Posterior vena cava (tissue), 2 donors: ENCODE measurements at regions not wholly inside any gene's neighbourhood (a gene's known extent, or its start where the extent isn't known, plus 50 kb on each side); places are given as distances from the start of the nearest gene placed in this dataset.
"Not testable (repeated sequence)": the region's sequence is repeated elsewhere in the genome, so short reads cannot be mapped to it uniquely, and the experiment has no call there.

Experiments used
- DNase-seq: peaks from one replicate; pipeline ENCODE4 v3.0.0-alpha.2; 2020; ENCODE audit warnings: low spot score
- intact Hi-C, 2 donors: fragments of 100-400 bp; cut with DNase I; formaldehyde crosslinking; loops; one replicate each; pipeline versions ENCODE4 v1.14.1 to v1.14.2; 2022 to 2023
- donor health status: DM: yes; HTN: yes; CAD: no.
- donor health status: DM: yes; HTN: yes; CAD: no.

GRCh38 chr4:111400741-111401140 is 744.5 kb upstream of the FAM241A start:
- intact Hi-C loops, result no loop called here
- no peak for DNase-seq

GRCh38 chr4:111404673-111405072 is 740.6 kb upstream of the FAM241A start:
- intact Hi-C loops, result no loop called here
- DNase-seq, result no peak

DNA sequence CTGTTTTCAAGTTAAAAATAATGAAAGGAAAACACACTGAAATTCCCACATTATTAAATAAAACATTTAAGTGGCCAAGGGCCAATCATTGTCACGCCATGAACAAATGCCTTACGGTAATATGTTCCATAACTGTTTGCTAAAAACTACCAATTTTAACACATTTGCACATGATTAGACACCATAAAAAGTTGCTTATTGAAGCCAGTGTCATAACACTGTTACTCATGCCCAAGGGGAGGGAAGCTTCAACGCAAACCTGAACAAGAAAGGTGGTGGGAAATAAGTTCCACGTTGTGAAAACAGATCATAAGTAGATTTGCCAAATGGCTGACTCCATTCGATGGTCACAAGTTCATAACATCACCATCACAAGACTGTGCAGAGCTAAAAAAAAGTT is 739.3 kb upstream of the FAM241A start:
- DNase-seq, result no peak
- intact Hi-C loops, result no loop called here

DNA sequence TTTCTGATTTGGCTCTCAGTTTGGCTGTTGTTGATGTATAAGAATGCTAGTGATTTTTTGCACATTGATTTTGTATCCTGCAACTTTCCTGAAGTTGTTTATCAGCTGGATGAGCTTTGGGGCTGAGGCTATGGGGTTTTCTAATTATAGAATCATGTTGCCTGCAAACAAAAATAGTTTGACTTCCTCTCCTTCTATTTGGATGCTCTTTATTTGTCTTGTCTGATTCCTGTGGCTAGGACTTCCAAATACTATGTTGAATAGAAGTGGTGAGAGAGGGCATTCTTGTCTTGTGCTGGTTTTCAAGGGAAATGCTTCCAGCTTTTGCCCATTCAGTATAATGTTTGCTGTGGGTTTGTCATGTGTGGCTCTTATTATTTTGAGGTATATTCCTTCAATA is 734.7 kb upstream of the FAM241A start:
- no peak for DNase-seq
- intact Hi-C loops, result no loop called here

GRCh38 chr4:111417521-111417920 is 727.7 kb upstream of the FAM241A start:
- intact Hi-C loops, result no loop called here
- DNase-seq, result no peak

DNA sequence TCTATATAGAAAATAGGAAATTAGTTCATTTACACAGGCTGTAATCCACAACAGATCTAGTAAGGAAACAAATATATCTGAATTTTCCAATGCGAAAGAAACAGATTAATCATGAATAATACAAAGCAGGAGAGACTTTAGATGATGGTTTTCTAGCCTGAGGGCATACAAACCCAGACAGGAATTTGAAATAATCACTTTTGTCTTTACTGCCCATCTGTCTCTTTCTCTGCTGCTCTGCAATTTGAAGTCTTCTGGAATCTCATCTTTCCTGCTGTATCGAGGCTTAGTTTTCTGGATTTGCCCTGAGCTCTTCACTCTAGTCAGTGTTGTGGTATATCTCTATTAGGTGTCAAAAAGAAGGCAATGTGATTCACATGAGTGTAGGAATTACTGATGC is 711.8 kb upstream of the FAM241A start:
- DNase-seq, result no peak
- intact Hi-C loops, result no loop called here

DNA sequence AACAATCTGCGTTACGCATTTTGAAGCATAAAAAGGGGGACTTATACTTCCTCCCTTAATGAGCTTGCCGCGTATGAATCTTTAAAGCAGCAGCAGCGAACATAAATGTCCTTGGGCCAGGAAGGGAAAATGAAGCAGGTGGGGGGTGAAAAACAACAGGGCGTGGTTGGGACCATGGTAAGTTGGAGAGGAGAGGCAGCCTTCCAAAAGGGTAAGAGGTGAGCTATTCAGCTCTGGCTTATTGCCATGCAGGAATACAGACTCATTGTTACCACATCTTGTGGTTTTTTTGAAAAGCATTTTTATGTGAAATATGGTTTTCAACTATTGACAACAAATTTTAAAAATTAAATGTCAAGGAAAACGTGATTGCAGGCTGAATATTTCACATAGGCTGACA is 710.7 kb upstream of the FAM241A start:
- intact Hi-C loops, result no loop called here
- no peak for DNase-seq

DNA sequence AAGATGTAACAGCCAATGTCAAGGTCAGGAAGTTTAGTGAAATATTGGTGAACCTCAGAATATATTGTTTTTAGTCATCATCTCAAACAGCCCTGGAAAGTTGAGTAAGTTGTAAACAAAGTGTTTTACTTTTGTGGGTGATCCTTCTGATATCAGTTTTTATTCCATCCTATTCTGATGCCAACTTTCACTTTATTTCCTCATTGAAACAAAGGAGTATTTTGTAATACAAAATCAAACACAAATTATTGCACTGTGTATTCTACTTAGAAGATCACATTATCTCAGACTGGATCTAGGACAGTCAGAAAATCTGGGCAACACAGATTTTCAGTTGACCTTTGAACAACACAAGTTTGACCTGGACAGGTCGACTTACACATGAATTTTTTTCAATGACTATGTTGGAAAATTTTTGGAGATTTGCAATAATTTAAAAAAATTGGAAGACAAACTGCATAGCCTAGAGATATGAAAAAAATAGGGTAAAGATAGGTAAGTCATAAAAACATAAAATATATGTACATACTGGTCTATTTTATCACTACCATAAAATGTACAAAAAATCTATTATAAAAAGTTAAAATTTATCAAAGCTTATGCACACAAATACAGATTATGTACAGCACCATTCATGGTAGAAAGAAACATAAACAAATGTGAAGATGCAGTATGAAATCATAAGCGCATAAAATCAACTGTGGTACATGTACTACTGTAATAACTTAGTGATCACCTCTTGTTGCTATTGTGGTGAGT is 709.1 kb upstream of the FAM241A start:
- no peak for DNase-seq
- intact Hi-C loops, result no loop called here

GRCh38 chr4:111441687-111442086 is 703.6 kb upstream of the FAM241A start:
- DNase-seq, result no peak
- intact Hi-C loops, result no loop called here

DNA sequence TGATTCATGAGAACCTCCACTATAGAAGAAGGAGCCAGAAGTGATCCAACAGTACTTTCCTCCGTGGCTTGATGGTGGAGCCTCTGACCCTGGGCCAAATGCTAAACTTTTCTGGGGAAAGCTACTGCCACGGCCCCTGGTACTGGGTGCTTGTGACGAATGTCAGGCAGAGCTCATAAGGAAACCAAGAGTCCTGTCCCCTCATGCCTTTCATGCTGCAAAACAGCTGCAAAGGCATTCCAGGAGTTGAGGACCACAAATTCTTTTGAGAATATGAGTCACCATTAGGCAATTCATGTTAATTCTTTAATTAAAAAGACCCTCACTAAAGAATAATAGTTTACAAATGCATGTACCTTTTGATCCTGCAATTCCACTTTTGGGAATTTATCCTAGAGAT is 700.4 kb upstream of the FAM241A start:
- DNase-seq, intact Hi-C loops: not testable (repeated sequence)

- intact Hi-C loops, result no loop called here
- DNase-seq, result no peak
Measured at GRCh38 chr4:111449657-111450056, 695.6 kb upstream of the FAM241A start.

- intact Hi-C loops, result no loop called here
- no peak for DNase-seq
Measured at GRCh38 chr4:111450867-111451266, 694.4 kb upstream of the FAM241A start.

GRCh38 chr4:111453216-111453615 is 692.0 kb upstream of the FAM241A start:
- DNase-seq, result no peak
- intact Hi-C loops, result no loop called here

- peak; percentile 52 for DNase-seq
- intact Hi-C loops, result no loop called here
Measured at GRCh38 chr4:111454961-111455360, 690.3 kb upstream of the FAM241A start.

- intact Hi-C loops, result no loop called here
- no peak for DNase-seq
Measured at GRCh38 chr4:111464251-111465045, 680.8 kb upstream of the FAM241A start.

DNA sequence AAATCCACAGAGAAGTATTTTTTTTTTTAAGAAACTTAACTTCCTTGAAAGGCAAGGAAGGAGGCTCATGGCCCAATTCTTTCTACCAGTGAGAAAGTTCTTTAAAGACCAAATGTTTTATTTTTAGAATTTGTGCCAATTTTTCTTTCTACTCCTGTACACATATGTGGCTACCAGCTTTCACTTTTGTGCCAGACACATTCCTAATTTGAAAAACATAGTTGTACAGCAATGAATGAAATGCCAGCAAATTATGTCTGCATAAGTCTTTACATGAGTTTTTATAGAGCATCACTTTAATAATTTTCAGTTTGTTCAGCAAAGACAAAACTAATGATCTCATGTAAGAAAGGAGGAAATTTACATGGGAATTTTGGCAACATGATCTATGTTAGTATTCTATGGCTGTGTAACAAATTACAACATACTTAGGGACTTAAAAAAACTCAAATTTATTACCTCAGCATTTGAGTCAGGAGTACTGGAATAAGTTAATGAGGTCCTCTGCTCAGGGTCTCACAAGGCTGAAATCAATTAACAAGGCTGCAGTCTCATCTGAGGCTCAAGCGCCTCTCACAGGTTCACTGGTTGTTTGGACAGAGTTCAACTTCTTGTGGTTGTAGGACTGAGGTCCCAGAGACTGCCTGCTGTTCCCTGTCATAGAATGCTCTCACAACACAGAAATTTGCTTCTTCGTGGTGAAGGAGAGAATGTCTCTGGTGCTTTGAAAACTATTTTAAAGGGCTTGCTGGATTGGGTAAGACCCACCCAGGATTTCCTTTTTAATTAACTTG is 678.2 kb upstream of the FAM241A start:
- intact Hi-C loops, result no loop called here
- DNase-seq, result no peak

DNA sequence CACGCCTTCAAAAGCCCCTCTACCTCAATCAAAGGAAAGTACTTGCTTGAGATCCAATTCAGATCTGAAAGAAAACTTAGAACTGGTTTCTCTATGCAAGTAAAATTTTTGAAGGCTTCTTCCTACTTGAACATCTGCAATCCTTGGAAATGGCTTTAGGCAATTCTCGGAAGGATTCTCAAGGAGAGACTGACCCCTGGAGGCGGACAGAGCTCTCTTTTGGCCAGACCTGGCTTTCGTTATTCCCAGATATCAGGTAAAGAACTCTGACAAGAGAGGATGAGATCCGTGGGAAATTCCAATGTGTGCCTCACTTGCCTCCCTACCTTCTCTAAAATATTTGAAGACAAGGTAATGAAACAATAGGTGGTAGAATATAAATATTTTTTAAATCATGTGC is 670.3 kb upstream of the FAM241A start:
- no peak for DNase-seq
- intact Hi-C loops, result no loop called here

GRCh38 chr4:111475666-111476065 is 669.6 kb upstream of the FAM241A start:
- intact Hi-C loops, result no loop called here
- DNase-seq, result no peak

- intact Hi-C loops, result no loop called here
- no peak for DNase-seq
Measured at GRCh38 chr4:111480510-111480909, 664.7 kb upstream of the FAM241A start.
